Spleen (tissue), 7 donors: ENCODE measurements at regions not wholly inside any gene's neighbourhood (a gene's known extent, or its start where the extent isn't known, plus 50 kb on each side); places are given as distances from the start of the nearest gene placed in this dataset.

Experiments used
- CTCF ChIP-seq, 11 experiments: fragments of 200-600 bp in 7 of 11; fragments of 450-650 bp in 4 of 11; sonication (generic) in 4 of 11; IDR thresholded peaks in 8 of 11; conservative IDR thresholded peaks in 3 of 11; 1 replicate in 7 of 11; 2 replicates in 4 of 11; pipeline versions ENCODE4 v1.4.0 to v1.8.0; 2016 to 2021; ENCODE audit warnings: antibody characterized with exemption in 11 of 11, inconsistent platforms in 4 of 11, mild to moderate bottlenecking in 1 of 11
- POLR2A ChIP-seq, 3 donors: fragments of 450-650 bp; IDR thresholded peaks; one replicate each; pipeline ENCODE4 v1.5.1; 2017; ENCODE audit warnings: antibody characterized with exemption in 3 of 3, mild to moderate bottlenecking in 1 of 3
- POLR2AphosphoS5 ChIP-seq, 3 donors: sonication (generic); formaldehyde crosslinking; IDR thresholded peaks; one replicate each; pipeline ENCODE4 v1.5.1; 2017; ENCODE audit warnings: antibody characterized with exemption in 3 of 3
- donor health status: DM: no; HTN: no; CAD: no; lungs with moderate emphysema.
- donor health status: DM: no; HTN: no; CAD: no.
- donor health status: DM: no; HTN: no; CAD: no.

- TF ChIP-seq CTCF (IDR thresholded peaks at IDR 0.05 in 8 of 11, conservative IDR thresholded peaks at IDR 0.05 in 3 of 11) (no peak), POLR2A (IDR thresholded peaks at IDR 0.05) (no peak), POLR2AphosphoS5 (IDR thresholded peaks at IDR 0.05) (no peak)
These were observed 2012.0 kb upstream of the LRRTM1 start for GRCh38 chr2:82316586-82316985.
